UCSD-AML1 (cell line): ENCODE measurements at regions not wholly inside any gene's neighbourhood (a gene's known extent, or its start where the extent isn't known, plus 50 kb on each side); places are given as distances from the start of the nearest gene placed in this dataset.

Experiments
- DNase-seq: peaks from one replicate; lab custom pipeline; 2025; ENCODE audit not compliant: unreplicated experiment; lab: John Stamatoyannopoulos, UW

DNA sequence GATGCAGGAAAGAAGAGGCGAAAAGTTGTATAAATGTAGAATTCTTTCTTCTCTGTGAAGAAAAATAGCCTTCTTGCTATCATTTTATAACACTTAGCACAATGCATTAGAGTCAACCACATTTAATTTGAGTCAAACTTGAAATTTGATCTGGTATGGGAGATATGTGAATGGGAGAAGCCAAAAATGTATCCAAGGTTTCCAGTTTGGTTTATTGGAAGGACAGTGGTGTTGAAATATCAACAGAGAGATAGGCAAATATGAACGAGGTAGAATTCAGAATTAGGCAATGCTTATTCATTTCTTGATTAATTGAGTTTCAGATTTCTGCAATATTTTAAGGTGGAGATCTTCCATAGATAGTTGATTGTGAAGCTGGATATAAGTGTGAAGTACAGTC, 991.9 kb upstream of the CHAC2 start:
- DNase-seq = no peak

DNA sequence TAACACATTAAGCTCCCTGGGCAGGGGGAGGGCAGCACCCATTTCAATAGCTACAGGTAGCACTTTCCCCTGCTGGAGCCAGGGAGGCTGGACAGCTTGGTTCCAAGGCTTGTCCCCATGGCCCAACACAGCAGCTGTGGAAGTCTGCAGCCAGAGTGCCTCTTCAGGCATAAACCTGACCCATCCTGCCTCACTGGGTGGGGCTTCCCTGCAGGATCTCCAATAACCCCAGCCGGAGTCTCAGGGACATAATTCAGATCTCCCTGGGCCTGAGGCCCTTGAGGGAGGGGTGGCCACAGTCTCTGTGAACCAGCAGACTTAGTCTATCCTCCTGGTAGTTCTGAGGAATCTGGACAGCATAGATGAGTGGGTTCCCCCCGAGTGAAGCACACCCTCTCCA, 1001.9 kb upstream of the CHAC2 start:
- DNase-seq = no peak

DNA sequence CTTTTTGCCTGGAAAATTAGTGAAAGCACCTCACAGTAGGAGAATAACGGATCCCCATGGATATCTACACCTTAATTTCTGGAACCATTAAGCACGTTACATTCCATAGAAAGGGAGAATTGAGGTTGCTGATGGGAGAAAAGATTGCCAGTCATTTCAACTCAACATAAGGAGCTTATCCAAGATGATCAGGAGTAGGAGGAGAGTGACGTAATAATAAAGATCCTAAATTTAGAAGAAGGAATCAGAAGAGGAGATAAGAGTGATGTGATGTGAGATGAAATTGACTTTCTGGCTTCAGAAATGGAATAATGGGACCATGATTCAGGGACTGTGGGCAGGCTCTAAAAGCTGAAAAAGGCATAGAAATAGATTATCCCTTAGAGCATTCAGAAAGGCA, 1017.8 kb upstream of the CHAC2 start:
- no peak for DNase-seq

- no peak for DNase-seq
Observed at GRCh38 chr2:52745144-52745543, 1022.5 kb upstream of the CHAC2 start.

DNA sequence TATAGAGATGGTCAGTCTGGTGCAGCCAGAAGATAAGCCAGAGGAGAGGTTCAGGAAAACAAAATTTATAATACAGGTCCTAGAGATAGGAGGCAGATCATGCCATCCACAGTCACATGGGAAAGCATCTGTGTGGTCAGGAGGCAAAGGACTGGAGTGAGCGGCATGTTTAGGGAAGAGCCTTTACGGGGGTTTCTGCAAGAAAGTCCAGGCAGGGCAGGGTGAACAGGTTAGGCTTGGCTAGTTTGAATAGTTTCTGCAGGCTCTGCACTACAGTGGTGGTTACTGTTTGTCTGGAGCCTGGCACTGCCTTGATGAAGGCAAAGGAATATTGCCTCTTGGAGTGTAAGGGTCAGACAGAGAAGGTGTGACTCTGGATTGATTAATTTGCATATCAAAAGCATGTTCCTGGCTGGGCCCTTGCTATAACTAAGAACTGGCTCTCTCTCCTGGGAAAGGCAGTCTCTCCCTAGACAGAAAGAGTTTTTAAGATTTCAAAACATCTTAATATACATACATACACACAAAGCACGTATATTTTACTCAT, 1034.7 kb upstream of the CHAC2 start:
- no peak for DNase-seq

DNA sequence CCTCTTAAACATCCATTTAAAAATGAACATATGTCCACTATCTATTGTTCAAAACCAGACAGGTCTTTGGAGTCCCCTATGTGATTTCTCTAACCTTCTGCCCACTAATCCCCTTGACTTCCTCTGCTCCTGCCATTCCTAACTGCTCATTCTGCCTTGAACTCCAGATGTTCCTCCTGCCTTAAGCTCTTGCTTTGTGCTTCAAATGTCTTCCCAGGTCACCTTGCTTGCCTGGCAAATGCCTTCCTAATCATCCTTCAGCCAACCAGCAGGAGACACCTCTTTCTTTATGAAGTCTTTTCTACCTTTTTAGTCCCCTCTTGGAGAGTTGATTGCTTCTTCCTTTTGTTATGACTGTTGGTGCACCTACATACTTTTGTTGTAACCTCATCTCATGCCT, 1043.0 kb upstream of the CHAC2 start:
- no peak for DNase-seq

GRCh38 chr2:52717836-52718235, 1049.8 kb upstream of the CHAC2 start:
- DNase-seq = no peak

DNA sequence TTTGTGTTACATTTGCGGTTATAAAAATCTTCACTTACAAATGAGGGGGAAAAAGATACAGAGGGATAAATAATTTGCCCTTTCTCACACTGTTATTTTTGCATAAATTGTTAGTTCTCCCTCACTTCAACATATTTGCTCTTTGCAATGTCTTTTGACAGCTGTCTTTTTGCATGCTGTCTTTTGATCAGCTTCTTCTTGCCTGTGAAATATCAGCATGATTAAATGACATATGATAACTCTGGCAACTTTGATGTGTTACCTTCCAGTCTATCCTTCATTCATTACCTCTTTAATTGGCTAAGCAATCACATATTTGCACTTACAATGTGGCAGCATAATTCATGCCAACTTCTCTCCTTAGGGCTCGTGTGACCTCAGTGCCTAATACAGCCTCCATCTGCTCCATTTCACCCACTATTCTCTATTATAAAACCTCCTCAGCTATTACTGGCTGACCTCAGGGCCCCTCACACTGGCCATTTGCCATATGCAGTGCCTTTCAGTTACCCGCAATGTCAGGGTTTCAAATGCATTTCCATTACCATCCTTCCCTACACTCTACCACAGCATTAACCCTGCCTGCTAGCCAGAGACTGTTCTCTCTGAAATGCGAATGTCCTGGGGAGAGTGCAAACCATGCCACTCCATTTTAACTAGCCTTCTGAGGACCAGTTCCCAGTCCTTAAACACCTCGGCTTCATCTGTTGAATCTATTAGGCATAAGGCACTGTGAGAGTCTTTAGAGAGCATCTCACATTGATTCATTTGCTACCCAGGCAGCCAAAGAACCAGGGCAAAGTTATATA, 1056.6 kb upstream of the CHAC2 start:
- no peak for DNase-seq

GRCh38 chr2:52704251-52704650, 1063.4 kb upstream of the CHAC2 start:
- DNase-seq = no peak

GRCh38 chr2:52703004-52703403, 1064.6 kb upstream of the CHAC2 start:
- no peak for DNase-seq

DNA sequence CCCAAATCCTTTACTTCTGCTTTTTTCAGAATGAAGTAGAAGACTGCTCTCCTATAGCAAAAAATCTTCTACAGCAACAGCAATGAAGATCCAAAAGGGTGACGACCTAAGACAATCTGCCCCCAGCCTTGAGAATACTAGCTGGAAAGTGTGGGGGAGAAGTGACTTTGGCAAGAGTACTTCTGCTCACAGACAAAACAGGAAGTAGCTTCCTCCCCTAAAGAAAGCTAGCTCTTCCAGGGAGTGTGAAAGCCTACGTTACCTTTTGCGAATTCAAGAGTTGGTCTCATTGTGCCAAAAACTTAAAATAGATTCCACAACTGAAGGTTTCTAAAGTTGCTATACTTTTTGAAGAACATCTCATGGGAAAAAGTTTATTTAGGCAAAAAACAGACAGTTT, 1069.2 kb upstream of the CHAC2 start:
- no peak for DNase-seq

GRCh38 chr2:52697690-52698089, 1069.9 kb upstream of the CHAC2 start:
- DNase-seq = no peak

- no peak for DNase-seq
Observed at GRCh38 chr2:52695731-52696130, 1071.9 kb upstream of the CHAC2 start.

GRCh38 chr2:52686935-52687334, 1080.7 kb upstream of the CHAC2 start:
- no peak for DNase-seq

- no peak for DNase-seq
Observed at GRCh38 chr2:52676056-52676455, 1091.5 kb upstream of the CHAC2 start.

DNA sequence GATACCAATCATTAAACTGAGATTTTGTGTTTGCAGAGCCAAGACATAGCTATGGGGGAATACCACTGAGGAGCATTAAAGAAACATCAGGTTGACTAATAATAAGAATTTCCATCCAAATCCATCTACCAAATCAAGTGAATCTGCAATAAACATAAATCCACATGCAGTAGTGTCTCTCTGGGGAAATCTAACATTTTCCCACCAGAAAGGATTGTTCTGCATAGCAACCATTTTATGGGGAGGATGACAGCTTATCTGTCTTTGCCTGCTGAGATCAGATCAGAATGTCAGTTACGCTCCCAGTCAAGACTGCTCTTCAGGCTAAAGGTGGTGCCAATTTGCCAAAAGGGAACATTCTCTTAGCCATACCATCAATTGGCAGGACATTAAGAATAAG, 1098.9 kb upstream of the CHAC2 start:
- DNase-seq = no peak

DNA sequence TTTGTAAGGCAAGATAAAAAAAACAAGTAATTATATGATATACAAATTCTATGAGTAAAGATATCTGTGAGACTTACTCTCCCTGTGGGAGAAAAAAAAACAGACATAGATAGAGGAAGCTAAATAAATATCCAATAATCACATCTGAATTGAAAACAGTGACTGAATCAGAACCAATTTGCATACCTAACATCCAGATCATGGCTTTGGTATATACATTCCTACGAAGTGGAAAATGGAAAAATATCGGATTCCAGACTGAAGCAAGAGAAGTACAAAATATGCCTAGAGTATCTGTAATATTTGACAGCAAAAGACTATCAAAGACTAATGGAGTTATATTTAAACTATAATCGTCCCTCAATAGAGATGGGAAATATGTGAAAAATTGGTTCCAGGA, 1108.1 kb upstream of the CHAC2 start:
- DNase-seq = no peak

DNA sequence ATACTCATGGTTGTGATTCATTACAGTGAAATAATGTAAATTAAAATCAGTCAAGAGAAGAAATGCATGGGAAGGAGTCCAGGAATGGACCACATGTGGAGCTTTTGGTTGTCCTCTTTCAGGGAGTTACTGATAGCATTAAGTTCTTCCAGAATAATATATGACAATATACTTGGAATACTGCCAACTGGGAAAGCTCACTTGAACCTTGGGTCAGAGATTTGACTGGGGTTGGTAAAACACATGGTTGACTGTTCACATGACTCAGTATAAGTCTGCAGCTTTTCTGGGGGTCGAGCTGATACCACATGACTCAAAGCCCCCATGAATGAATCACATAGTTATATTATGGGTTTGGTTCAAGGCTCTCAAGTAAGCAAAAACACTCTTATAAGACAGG, 1109.0 kb upstream of the CHAC2 start:
- no peak for DNase-seq

- no peak for DNase-seq
Observed at GRCh38 chr2:52639692-52640091, 1127.9 kb upstream of the CHAC2 start.

GRCh38 chr2:52632543-52632942, 1135.1 kb upstream of the CHAC2 start:
- no peak for DNase-seq

DNA sequence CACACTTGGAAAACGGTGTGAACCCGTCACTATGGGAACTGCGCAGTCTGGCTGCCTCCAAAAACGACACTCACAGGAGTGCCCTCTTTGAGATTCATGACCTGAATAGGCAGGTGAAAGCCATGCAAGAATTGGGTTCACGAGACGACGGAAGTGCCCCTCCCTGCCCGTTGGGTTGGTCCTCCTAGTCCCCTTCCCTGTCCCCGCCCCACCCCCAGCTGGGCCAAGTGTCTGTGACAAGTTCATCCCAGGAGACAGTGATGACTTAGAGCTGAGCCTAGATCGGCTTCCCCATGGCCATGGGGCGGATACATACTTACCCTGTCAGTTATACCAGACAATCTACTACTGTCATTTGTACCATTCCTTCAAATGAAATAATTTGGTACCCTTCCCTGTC, 1137.7 kb upstream of the CHAC2 start:
- DNase-seq = no peak

GRCh38 chr2:52629531-52629930, 1138.1 kb upstream of the CHAC2 start:
- no peak for DNase-seq

DNA sequence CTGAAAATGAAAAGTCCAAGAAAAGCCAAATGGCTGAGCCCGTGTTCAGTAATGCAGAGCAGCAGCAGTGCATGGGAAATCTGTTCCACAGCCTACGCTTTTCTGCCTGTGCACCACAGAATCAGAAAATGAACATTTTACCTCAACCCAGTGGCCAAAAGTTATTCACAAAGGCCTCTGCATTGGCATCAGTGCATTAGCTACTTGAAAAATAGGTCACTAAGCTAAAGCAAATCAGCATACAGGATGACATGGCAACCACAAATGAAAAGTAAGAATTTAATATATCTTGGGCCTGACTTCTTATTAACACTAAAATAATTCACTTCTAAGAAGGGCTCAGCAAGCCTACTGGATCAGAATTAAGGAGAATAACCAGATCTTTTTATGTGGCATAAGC, 1145.3 kb upstream of the CHAC2 start:
- DNase-seq = no peak
